H1 (cell line): ENCODE measurements at regions not wholly inside any gene's neighbourhood (a gene's known extent, or its start where the extent isn't known, plus 50 kb on each side); places are given as distances from the start of the nearest gene placed in this dataset.
"Not testable (repeated sequence)": the region's sequence is repeated elsewhere in the genome, so short reads cannot be mapped to it uniquely, and the experiment has no call there.

Experiments
- CTCF ChIA-PET: fragments of 300-600 bp; sonication (Branson Sonifier 250); formaldehyde crosslinking; loops from one replicate; lab custom pipeline; 2021; ENCODE audit not compliant: partially characterized antibody; lab: Charles Lee
- POLR2A ChIA-PET: fragments of 300-600 bp; sonication (Branson Sonifier 250); formaldehyde crosslinking; loops from one replicate; lab custom pipeline; 2021; ENCODE audit warnings: inconsistent platforms; ENCODE audit not compliant: partially characterized antibody; lab: Charles Lee
- DNase-seq, 2 experiments: peaks; one replicate each; pipeline versions ENCODE4 v3.0.0 to v3.0.0-alpha.2; 2010 to 2022; ENCODE audit warnings: low spot score in 2 of 2, low read depth in 1 of 2, mixed read lengths in 1 of 2
- FAIRE-seq: peaks from 2 replicates; lab custom pipeline; 2011; peaks lifted over from hg19 to GRCh38; lab: Jason Lieb, UNC
- H2AFZ ChIP-seq: 2 replicates; pipeline ENCODE4 v1.8.1; 2012; ENCODE audit warnings: low read length, inconsistent platforms
- H2AK5ac ChIP-seq: 2 replicates; pipeline ENCODE4 v1.6.1; 2013; ENCODE audit warnings: low read depth, low read length
- H2BK120ac ChIP-seq: replicated peaks from 2 replicates; pipeline ENCODE3; 2013; ENCODE audit warnings: low read depth, low read length, inconsistent platforms
- H2BK12ac ChIP-seq: 2 replicates; pipeline ENCODE4 v1.6.1; 2013; ENCODE audit warnings: low read depth, low read length
- H2BK15ac ChIP-seq: 2 replicates; pipeline ENCODE4 v1.6.1; 2013; ENCODE audit warnings: low read length
- H2BK20ac ChIP-seq: 2 replicates; pipeline ENCODE4 v1.6.1; 2013; ENCODE audit warnings: low read length
- H2BK5ac ChIP-seq: 2 replicates; pipeline ENCODE4 v1.6.1; 2013; ENCODE audit warnings: low read depth, low read length
- H3K14ac ChIP-seq: 2 replicates; pipeline ENCODE4 v1.6.1; 2013; ENCODE audit warnings: inconsistent platforms; ENCODE audit not compliant: insufficient read length
- H3K18ac ChIP-seq: 2 replicates; pipeline ENCODE4 v1.6.1; 2013; ENCODE audit warnings: low read length; ENCODE audit errors: extremely low read depth
- H3K23ac ChIP-seq: 2 replicates; pipeline ENCODE4 v1.6.1; 2013; ENCODE audit warnings: inconsistent platforms; ENCODE audit not compliant: insufficient read length
- H3K23me2 ChIP-seq: 2 replicates; pipeline ENCODE4 v1.6.1; 2013; ENCODE audit warnings: low read depth, low read length
- H3K27ac ChIP-seq: 2 replicates; pipeline ENCODE4 v1.6.1; 2011; ENCODE audit warnings: low read depth, low read length, inconsistent platforms
- H3K27me3 ChIP-seq, 4 experiments: replicated peaks in 1 of 4; 1 replicate in 1 of 4; 2 replicates in 3 of 4; pipeline versions ENCODE4 v1.6.1 to v1.8.1; 2011 to 2013; ENCODE audit warnings: low read length in 3 of 4, mild to moderate bottlenecking in 3 of 4, inconsistent platforms in 2 of 4, mixed read lengths in 2 of 4, moderate library complexity in 1 of 4; ENCODE audit not compliant: control insufficient read depth in 3 of 4, insufficient read depth in 3 of 4; ENCODE audit errors: extremely low read depth in 1 of 4
- H3K36me3 ChIP-seq, 4 experiments: 2 replicates each; pipeline versions ENCODE4 v1.6.1 to v1.8.1; 2011 to 2013; ENCODE audit warnings: mild to moderate bottlenecking in 4 of 4, low read length in 3 of 4, moderate library complexity in 2 of 4, control low read depth in 1 of 4, inconsistent platforms in 1 of 4; ENCODE audit not compliant: insufficient read depth in 4 of 4, control insufficient read depth in 2 of 4
- H3K4ac ChIP-seq: replicated peaks from 2 replicates; pipeline ENCODE3; 2013; ENCODE audit warnings: low read length, low read depth, mixed read lengths, inconsistent platforms; ENCODE audit not compliant: insufficient read length
- H3K4me1 ChIP-seq, 4 experiments: replicated peaks in 1 of 4; 1 replicate in 1 of 4; 2 replicates in 3 of 4; pipeline versions ENCODE4 v1.6.1 to v1.8.1; 2011 to 2013; ENCODE audit warnings: low read length in 3 of 4, inconsistent platforms in 2 of 4, mixed read lengths in 1 of 4; ENCODE audit not compliant: insufficient read depth in 4 of 4, control insufficient read depth in 3 of 4
- H3K4me2 ChIP-seq, 2 experiments: 2 replicates each; pipeline versions ENCODE4 v1.6.1 to v1.8.1; 2011 to 2013; ENCODE audit warnings: low read depth in 2 of 2, low read length in 2 of 2, control low read depth in 1 of 2, inconsistent platforms in 1 of 2, mild to moderate bottlenecking in 1 of 2; ENCODE audit not compliant: insufficient read depth in 1 of 2
- H3K4me3 ChIP-seq, 4 experiments: fragments of 200-600, 300-600 bp in 1 of 4; sonication (generic), shearing (Covaris generic), sonication (Bioruptor Twin) in 1 of 4; 2 replicates each; pipeline versions ENCODE4 v1.5.1 to v1.8.1; 2011 to 2016; ENCODE audit warnings: low read length in 4 of 4, low read depth in 3 of 4, control low read depth in 2 of 4, inconsistent platforms in 2 of 4, mild to moderate bottlenecking in 2 of 4, mixed read lengths in 1 of 4, moderate library complexity in 1 of 4; ENCODE audit not compliant: insufficient read depth in 2 of 4; ENCODE audit errors: extremely low read depth in 1 of 4
- H3K56ac ChIP-seq: replicated peaks from 2 replicates; pipeline ENCODE3; 2013; ENCODE audit warnings: low read depth, mild to moderate bottlenecking, mixed read lengths, low read length, inconsistent platforms; ENCODE audit not compliant: insufficient read length
- H3K79me1 ChIP-seq: 2 replicates; pipeline ENCODE4 v1.6.1; 2013; ENCODE audit warnings: low read depth, low read length, control low read depth
- H3K79me2 ChIP-seq, 2 experiments: 2 replicates each; pipeline versions ENCODE4 v1.6.1 to v1.8.1; 2012 to 2013; ENCODE audit warnings: low read length in 2 of 2, mild to moderate bottlenecking in 2 of 2, inconsistent platforms in 1 of 2; ENCODE audit not compliant: insufficient read depth in 2 of 2, control insufficient read depth in 1 of 2
- H3K9ac ChIP-seq, 4 experiments: replicated peaks in 1 of 4; 1 replicate in 1 of 4; 2 replicates in 3 of 4; pipeline versions ENCODE4 v1.6.1 to v1.8.1; 2011 to 2013; ENCODE audit warnings: low read depth in 3 of 4, low read length in 3 of 4, control low read depth in 2 of 4, mild to moderate bottlenecking in 2 of 4, moderate library complexity in 2 of 4, inconsistent platforms in 1 of 4; ENCODE audit errors: extremely low read depth in 1 of 4
- H3K9me3 ChIP-seq, 2 experiments: 2 replicates each; pipeline versions ENCODE4 v1.6.1 to v1.8.1; 2012 to 2013; ENCODE audit warnings: mild to moderate bottlenecking in 2 of 2, moderate library complexity in 2 of 2, control low read depth in 1 of 2, inconsistent platforms in 1 of 2, low read depth in 1 of 2, low read length in 1 of 2, mixed read lengths in 1 of 2; ENCODE audit not compliant: insufficient read depth in 2 of 2
- H4K20me1 ChIP-seq, 2 experiments: replicated peaks in 1 of 2; 2 replicates each; pipeline versions ENCODE3 to v1.8.1; 2011 to 2013; ENCODE audit warnings: inconsistent platforms in 2 of 2, low read length in 2 of 2, mild to moderate bottlenecking in 1 of 2; ENCODE audit not compliant: insufficient read depth in 2 of 2, control insufficient read depth in 1 of 2
- H4K5ac ChIP-seq: 2 replicates; pipeline ENCODE4 v1.6.1; 2013; ENCODE audit warnings: low read length, low read depth, mixed read lengths, inconsistent platforms; ENCODE audit not compliant: insufficient read length
- H4K8ac ChIP-seq: 2 replicates; pipeline ENCODE4 v1.8.0; 2013; ENCODE audit warnings: mild to moderate bottlenecking, moderate library complexity, low read length, inconsistent platforms; ENCODE audit not compliant: insufficient read depth; ENCODE audit errors: extremely low read depth
- H4K91ac ChIP-seq: replicated peaks from 2 replicates; pipeline ENCODE3; 2013; ENCODE audit warnings: low read length, mixed read lengths, inconsistent platforms; ENCODE audit not compliant: insufficient read length
- WGBS, 2 experiments: shearing (Covaris generic) in 1 of 2; methylation state at CpG; one replicate each; pipeline versions ENCODE4 v1.1.6 to v1.1.7; 2013 to 2015; ENCODE audit warnings: low lambda C conversion rate in 2 of 2, mixed read lengths in 2 of 2, inconsistent platforms in 1 of 2, low coverage in 1 of 2, missing lambda C conversion rate in 1 of 2; ENCODE audit not compliant: insufficient replicate concordance in 2 of 2, insufficient coverage in 1 of 2, insufficient read length in 1 of 2; ENCODE audit errors: extremely low coverage in 1 of 2, missing lambda C conversion rate in 1 of 2; 5-methylcytosine and 5-hydroxymethylcytosine counted together

- H3K18ac ChIP-seq: not testable (repeated sequence)
- WGBS, 2 experiments: 98% methylated on average over 10 of the region's 35 CpGs; no CpG with 5 or more reads in 1 of the 2 experiments
These were observed 756.9 kb upstream of the SOX11 start for GRCh38 chr2:4935291-4935690.

More at GRCh38 chr2:4935291-4935690, 756.9 kb upstream of the SOX11 start:
- H3K79me2 ChIP-seq, POLR2A ChIA-PET, H2BK120ac ChIP-seq, H3K4me1 ChIP-seq, H3K36me3 ChIP-seq, H3K14ac ChIP-seq, H3K56ac ChIP-seq, H2BK5ac ChIP-seq, H3K9me3 ChIP-seq, H2BK15ac ChIP-seq, H4K91ac ChIP-seq, H3K79me1 ChIP-seq, H4K8ac ChIP-seq, H3K4ac ChIP-seq, H2BK12ac ChIP-seq, H3K23me2 ChIP-seq, H3K27me3 ChIP-seq, H4K20me1 ChIP-seq, DNase-seq, CTCF ChIA-PET, H3K9ac ChIP-seq, H2BK20ac ChIP-seq, H3K4me2 ChIP-seq, FAIRE-seq, H2AFZ ChIP-seq, H4K5ac ChIP-seq, H3K23ac ChIP-seq, H3K27ac ChIP-seq, H2AK5ac ChIP-seq, H3K4me3 ChIP-seq: not testable (repeated sequence)
